Sciatic nerve (tissue), 2 donors: ENCODE measurements at regions not wholly inside any gene's neighbourhood (a gene's known extent, or its start where the extent isn't known, plus 50 kb on each side); places are given as distances from the start of the nearest gene placed in this dataset.
A peak's percentile ranks its signal among the peaks of the same experiment; 100 is the strongest.
"Not testable (repeated sequence)": the region's sequence is repeated elsewhere in the genome, so short reads cannot be mapped to it uniquely, and the experiment has no call there.

Source experiments
- ATAC-seq: fragments of 200-7000 bp; cut with Tn5 transposase; one replicate; pipeline ENCODE4 v1.9.1; 2020; ENCODE audit warnings: mild to moderate bottlenecking, moderate library complexity
- DNase-seq: peaks from one replicate; pipeline ENCODE4 v3.0.0-alpha.2; 2020; ENCODE audit warnings: low spot score
- intact Hi-C: fragments of 100-400 bp; cut with DNase I; formaldehyde crosslinking; loops from one replicate; pipeline ENCODE4 v1.14.2; 2022
- donor health status: DM: no; HTN: no; CAD: no.
- donor health status: DM: no; HTN: no; CAD: no.

DNA sequence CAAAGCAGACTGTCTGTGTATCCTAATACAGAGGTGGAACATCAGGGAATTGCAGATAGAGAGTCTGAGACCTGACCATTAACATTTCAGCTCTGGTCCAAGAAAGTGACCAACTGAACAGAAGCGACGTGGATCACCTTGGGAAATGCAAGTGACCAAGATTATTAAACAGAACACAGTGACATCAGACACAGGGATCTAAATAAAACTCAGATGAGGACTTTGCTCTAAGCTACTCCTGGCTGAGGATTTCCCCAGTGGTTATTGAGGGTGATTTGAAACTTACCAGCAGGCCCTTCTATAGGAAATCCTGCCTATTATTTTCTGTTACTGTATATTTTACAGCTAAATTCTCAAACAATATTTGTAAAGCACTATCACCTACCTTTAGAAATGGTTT is 436.0 kb downstream of the TMEM38B start:
- ATAC-seq = no peak
- no peak for DNase-seq
- intact Hi-C loops = no loop called here

- ATAC-seq (no peak), DNase-seq (no peak)
- intact Hi-C loops = no loop called here
These were observed 449.4 kb downstream of the TMEM38B start for GRCh38 chr9:106143781-106144180.

GRCh38 chr9:106146066-106146840 is 451.9 kb downstream of the TMEM38B start:
- ATAC-seq = no peak
- intact Hi-C loops = no loop called here
- DNase-seq = no peak

- ATAC-seq (no peak), DNase-seq (no peak)
- intact Hi-C loops = no loop called here
These were observed 452.5 kb downstream of the TMEM38B start for GRCh38 chr9:106146886-106147285.

- ATAC-seq (no peak), DNase-seq (no peak)
- intact Hi-C loops = no loop called here
These were observed 455.6 kb downstream of the TMEM38B start for GRCh38 chr9:106149956-106150355.

DNA sequence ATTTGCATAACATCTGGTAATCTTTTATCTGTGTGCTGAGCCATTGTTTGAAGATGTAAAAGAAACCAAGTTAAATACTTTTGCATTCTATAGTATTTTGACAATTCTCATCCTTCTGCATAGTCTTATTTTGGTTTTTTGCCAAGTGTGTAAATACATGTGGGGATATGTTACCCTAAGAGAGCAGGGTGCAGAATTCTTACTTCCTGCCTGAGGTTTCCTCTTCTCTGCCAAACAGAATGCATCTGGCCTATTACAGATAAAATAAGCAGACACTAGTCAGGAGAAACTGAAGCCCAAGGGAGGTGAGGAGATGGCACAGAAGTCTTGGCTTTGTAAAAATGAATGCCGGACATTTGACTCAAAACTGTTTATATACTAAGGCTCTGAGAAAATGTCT is 462.1 kb downstream of the TMEM38B start:
- ATAC-seq (no peak), DNase-seq (no peak)
- intact Hi-C loops = no loop called here

GRCh38 chr9:106172265-106172664 is 477.9 kb downstream of the TMEM38B start:
- ATAC-seq (no peak), DNase-seq (no peak)
- intact Hi-C loops = no loop called here

GRCh38 chr9:106174346-106174745 is 480.0 kb downstream of the TMEM38B start:
- no peak for ATAC-seq
- no peak for DNase-seq
- intact Hi-C loops = no loop called here

DNA sequence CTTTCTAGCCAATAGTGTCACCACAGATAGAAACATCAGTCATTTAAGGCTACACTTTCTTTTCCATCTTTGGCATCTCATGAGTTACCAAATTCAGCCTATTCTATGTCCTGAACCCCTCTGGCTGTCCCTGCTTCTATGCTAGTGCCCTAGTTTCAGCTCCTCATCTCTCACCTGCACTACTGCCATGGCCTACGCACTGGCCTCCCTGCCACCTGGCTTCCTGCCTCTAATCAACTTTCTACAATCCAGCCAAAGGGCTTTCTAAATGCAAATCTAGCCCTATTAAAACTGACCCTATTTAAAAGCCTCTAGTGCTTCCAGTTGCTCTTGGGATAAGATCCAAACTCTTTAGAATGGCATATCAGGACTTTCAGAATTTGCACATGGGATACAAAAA is 482.9 kb downstream of the TMEM38B start:
- no peak for DNase-seq

GRCh38 chr9:106179191-106179590 is 484.9 kb downstream of the TMEM38B start:
- no peak for DNase-seq
- ATAC-seq = no peak
- intact Hi-C loops = no loop called here

More for the DNA sequence above, 482.9 kb downstream of the TMEM38B start:
- intact Hi-C loops = no loop called here
- ATAC-seq = no peak

DNA sequence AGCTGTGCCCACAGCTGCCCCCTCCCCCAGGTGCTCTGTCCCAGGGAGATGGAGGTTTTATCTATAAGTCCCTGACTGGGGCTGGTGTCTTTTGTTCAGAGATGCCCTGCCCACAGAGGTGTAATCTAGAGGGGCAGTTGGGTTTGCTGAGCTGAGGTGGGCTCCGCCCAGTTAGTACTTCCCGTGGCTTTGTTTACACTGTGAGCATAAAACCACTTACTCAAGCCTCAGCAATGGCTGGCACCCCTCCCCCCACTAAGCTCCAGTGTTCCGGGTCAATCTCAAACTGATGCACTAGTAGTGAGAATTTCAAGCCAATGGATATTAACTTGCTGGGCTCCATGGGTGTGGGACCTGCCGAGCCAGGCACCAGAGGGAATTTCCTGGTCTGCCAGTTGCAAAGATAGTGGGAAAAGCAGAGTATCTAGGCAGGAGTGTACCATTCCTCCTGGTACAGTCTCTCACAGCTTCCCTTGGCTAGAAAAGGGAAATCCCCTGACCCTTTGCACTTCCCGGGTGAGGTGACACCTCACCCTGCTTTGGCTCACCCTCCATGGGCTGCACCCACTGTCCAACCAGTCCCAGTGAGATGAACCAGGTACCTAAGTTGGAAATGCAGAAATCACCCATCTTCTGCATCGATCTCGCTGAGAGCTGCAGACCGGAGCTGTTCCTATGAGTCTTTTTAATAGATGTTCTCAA is 509.6 kb downstream of the TMEM38B start:
- intact Hi-C loops, ATAC-seq, DNase-seq: not testable (repeated sequence)

- intact Hi-C loops = no loop called here
- DNase-seq = no peak
- ATAC-seq = no peak
These were observed 513.0 kb downstream of the TMEM38B start for GRCh38 chr9:106207298-106207697.

GRCh38 chr9:106218427-106218826 is 524.1 kb downstream of the TMEM38B start:
- intact Hi-C loops = no loop called here
- ATAC-seq = no peak
- DNase-seq = no peak

DNA sequence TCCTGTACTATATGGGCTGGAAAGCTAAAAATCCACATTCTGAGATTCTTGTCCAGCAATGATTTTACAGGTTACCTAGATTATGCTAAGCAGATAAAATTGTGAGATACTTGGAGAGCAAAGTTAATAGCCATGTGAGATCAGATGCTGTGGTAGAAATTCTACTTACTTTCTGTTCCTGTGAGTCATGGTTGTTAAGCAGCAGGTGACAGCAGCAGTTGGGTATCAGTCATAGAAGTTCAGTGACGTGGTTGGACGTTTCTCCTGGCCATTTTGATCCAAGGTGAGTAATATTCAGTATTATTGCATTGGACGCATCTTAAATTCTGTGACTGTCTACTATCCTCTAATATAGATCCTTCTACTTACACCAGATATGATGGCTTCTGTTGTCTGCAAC is 524.5 kb downstream of the TMEM38B start:
- no peak for DNase-seq
- no peak for ATAC-seq
- intact Hi-C loops = no loop called here

- DNase-seq (no peak), ATAC-seq (no peak)
- intact Hi-C loops = no loop called here
These were observed 526.1 kb downstream of the TMEM38B start for GRCh38 chr9:106220415-106220814.

- intact Hi-C loops = no loop called here
- DNase-seq (no peak), ATAC-seq (peak; percentile 65)
These were observed 534.5 kb downstream of the TMEM38B start for GRCh38 chr9:106228861-106229260.

DNA sequence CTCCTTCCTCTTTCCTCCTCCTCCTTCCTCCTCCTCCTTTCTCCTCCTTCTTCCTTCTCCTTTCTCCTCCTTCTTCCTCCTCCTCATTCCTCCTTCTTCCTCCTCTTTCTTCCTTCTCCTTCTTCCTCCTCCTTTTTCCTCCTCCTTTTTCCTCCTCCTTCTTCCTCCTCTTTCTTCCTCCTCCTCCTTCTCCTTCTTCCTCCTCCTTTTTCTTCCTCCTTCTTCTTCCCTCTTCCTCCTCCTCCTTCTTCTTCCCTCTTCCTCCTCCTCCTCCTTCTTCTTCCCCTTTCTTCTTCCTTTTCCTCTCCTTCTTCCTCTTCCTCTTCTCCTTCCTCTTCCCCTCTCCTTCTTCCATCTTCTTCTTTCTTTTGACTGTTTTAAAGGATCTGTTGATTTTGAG is 538.8 kb downstream of the TMEM38B start:
- DNase-seq (no peak), ATAC-seq (no peak)
- intact Hi-C loops = no loop called here

DNA sequence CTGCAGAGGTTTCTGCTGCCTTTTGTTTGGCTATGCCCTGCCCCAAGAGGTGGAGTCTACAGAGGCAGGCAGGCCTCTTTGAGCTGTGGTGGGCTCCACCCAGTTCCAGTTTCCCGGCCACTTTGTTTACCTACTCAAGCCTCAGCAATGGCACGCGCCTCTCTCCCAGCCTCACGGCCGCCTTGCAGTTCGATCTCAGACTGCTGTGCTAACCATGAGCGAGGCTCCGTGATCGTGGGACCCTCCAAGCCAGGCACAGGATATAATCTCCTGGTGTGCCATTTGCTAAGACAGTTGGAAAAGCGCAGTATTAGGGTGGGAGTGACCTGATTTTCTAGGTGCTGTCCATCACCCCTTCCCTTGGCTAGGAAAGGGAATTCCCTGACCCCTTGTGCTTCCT is 566.6 kb downstream of the TMEM38B start:
- DNase-seq, ATAC-seq, intact Hi-C loops: not testable (repeated sequence)

DNA sequence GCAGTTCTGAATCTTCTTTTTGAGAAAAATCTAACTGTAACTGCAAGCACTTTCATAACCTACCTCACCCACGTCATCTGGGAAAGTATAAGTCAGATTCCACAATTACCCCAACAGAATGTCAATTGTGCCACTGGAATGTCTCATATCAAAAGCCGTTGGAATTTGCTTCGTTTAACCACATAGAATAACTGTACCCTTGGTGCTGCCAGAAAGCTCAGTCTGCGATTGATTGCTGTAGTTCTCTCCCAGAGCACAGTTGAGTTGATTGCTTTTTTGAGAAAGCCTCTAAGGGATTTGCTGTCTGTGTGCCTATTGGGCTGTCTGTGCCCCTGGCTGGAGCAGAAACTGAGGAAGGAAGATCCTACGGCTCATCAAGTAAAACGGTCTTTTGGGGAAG is 583.6 kb downstream of the TMEM38B start:
- intact Hi-C loops = no loop called here
- DNase-seq (no peak), ATAC-seq (no peak)

GRCh38 chr9:106283769-106284168 is 579.2 kb upstream of the ZNF462 start:
- no peak for DNase-seq

DNA sequence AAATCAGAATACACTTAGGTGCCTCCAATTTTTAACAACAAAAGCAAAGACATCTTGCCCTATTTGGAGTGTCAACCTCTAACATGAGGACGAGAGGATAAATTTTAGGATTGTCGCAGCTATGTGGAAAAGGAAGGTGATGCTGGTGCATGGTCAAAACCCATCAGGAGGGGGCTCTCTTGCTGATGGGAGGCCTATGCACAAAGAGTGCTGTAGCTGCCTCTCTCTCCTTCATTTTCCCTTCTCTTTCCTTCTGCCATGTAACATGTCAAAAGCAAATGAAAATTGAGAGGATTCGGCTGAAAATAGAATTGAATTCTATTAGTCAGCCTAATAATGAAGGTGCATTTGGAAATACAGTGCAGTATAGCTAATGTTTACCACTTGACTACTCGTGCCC is 578.7 kb upstream of the ZNF462 start:
- DNase-seq (no peak), ATAC-seq (no peak)
- intact Hi-C loops = no loop called here

More at GRCh38 chr9:106283769-106284168, 579.2 kb upstream of the ZNF462 start:
- no peak for ATAC-seq
- intact Hi-C loops = no loop called here
